ENCODE measurements at regions not wholly inside any gene's neighbourhood (a gene's known extent, or its start where the extent isn't known, plus 50 kb on each side); places are given as distances from the start of the nearest gene placed in this dataset.
A peak's percentile ranks its signal among the peaks of the same experiment; 100 is the strongest.

DNA sequence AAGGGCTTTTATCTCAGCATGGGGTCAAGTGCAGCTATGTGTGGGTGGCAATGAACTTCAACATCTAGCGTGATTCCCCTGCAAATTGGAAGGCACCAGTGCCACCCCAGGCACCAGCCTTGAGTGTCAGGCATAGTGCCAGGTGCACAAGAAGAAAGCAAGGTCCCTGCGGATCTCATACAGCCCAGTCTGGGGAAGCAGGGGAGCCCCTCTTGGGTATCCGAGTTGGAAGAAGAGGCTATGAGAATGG is 269.0 kb downstream of the RPS24 start:
- Histone ChIP-seq H3K27ac (ENCODE audit: low read depth, low read length) (peak overlapping the region; percentile 58), H3K27me3 (ENCODE audit: insufficient read depth, low read length) (peaks cover 4% of the 10 kb centered on the region; the same call in 1 of the 2 replicates), H3K79me2 (ENCODE audit: insufficient read depth, low read length) (no peaks in the 10 kb centered on the region), H3K9me2 (ENCODE audit: insufficient read depth) (no peaks in the 10 kb centered on the region), H4K20me1 (ENCODE audit: insufficient read depth) (no peaks in the 10 kb centered on the region), H3K4me3 (replicated peaks in 1 of 2; ENCODE audit: low read depth in 1 of 2, low read length in 2 of 2) (peak overlapping the region; percentile 56 to 60), H3K4me2 (ENCODE audit: low read length) (peak overlapping the region; percentile 87), H3K9me3 (ENCODE audit: control insufficient read depth in 1 of 2, insufficient read depth in 1 of 2, low read depth in 1 of 2, low read length in 2 of 2) (no peaks in the 10 kb centered on the region; a peak in 1 of 4 replicates), H3K4me1 (ENCODE audit: control insufficient read depth in 1 of 2, insufficient read depth in 2 of 2, low read length in 2 of 2) (peaks cover 14 to 19% of the 10 kb centered on the region in 2 experiments), H3K36me3 (ENCODE audit: control insufficient read depth in 1 of 2, insufficient read depth in 2 of 2, low read length in 2 of 2) (no peaks in the 10 kb centered on the region), H3K9ac (ENCODE audit: low read length) (peak overlapping the region; percentile 58), H2AFZ (ENCODE audit: low read depth, low read length, poor library complexity, severe bottlenecking) (peak overlapping the region; percentile 49)
- ATAC-seq (no peak), DNase-seq (ENCODE audit: low read depth, low spot score) (no peak)
- intact Hi-C loops (cut with micrococcal nuclease): loop anchor here (5.0 kb wide), 1 partner anchor 255 kb away; no protein-coding TSS in a partner anchor
- ChIA-PET CTCF (interaction anchor here (1.1 to 1.2 kb wide), 2 partner anchors 90 to 255 kb away, joined by 3 read pairs; no protein-coding TSS in a partner anchor), RAD21 (ENCODE audit: low non-redundant PET in 1 of 2, low total read pairs in 2 of 2, uncharacterized antibody in 2 of 2, unreplicated experiment in 2 of 2) (interaction anchor here in 1 of 2 experiments (1.4 kb wide), 1 partner anchor 9 kb away, joined by 3 read pairs; no protein-coding TSS in a partner anchor), POLR2A (no interaction called here)
- no peak for TF ChIP-seq ELF1 (IDR thresholded peaks at IDR 0.05; ENCODE audit: borderline replicate concordance, low read depth)
- no peak for TF ChIP-seq FOSL1 (IDR thresholded peaks at IDR 0.05; ENCODE audit: low read depth)
- no peak for TF ChIP-seq SP1 (IDR thresholded peaks at IDR 0.05; ENCODE audit: low read depth)
- TF ChIP-seq JUND (IDR thresholded peaks at IDR 0.05): no peak
- no peak for TF ChIP-seq CEBPB (IDR thresholded peaks at IDR 0.05; ENCODE audit: low read depth)
- TF ChIP-seq, protein P1, sequence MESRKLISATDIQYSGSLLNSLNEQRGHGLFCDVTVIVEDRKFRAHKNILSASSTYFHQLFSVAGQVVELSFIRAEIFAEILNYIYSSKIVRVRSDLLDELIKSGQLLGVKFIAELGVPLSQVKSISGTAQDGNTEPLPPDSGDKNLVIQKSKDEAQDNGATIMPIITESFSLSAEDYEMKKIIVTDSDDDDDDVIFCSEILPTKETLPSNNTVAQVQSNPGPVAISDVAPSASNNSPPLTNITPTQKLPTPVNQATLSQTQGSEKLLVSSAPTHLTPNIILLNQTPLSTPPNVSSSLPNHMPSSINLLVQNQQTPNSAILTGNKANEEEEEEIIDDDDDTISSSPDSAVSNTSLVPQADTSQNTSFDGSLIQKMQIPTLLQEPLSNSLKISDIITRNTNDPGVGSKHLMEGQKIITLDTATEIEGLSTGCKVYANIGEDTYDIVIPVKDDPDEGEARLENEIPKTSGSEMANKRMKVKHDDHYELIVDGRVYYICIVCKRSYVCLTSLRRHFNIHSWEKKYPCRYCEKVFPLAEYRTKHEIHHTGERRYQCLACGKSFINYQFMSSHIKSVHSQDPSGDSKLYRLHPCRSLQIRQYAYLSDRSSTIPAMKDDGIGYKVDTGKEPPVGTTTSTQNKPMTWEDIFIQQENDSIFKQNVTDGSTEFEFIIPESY (IDR thresholded peaks at IDR 0.05; ENCODE audit: extremely low read depth, insufficient replicate concordance, low read length): no peak
- TF ChIP-seq POLR2A (IDR thresholded peaks at IDR 0.05; ENCODE audit: borderline replicate concordance, extremely low read depth, insufficient read depth, insufficient read length): no peak
- TF ChIP-seq RAD21 (IDR thresholded peaks at IDR 0.05; ENCODE audit: low read depth): no peak
- TF ChIP-seq, protein P2, sequence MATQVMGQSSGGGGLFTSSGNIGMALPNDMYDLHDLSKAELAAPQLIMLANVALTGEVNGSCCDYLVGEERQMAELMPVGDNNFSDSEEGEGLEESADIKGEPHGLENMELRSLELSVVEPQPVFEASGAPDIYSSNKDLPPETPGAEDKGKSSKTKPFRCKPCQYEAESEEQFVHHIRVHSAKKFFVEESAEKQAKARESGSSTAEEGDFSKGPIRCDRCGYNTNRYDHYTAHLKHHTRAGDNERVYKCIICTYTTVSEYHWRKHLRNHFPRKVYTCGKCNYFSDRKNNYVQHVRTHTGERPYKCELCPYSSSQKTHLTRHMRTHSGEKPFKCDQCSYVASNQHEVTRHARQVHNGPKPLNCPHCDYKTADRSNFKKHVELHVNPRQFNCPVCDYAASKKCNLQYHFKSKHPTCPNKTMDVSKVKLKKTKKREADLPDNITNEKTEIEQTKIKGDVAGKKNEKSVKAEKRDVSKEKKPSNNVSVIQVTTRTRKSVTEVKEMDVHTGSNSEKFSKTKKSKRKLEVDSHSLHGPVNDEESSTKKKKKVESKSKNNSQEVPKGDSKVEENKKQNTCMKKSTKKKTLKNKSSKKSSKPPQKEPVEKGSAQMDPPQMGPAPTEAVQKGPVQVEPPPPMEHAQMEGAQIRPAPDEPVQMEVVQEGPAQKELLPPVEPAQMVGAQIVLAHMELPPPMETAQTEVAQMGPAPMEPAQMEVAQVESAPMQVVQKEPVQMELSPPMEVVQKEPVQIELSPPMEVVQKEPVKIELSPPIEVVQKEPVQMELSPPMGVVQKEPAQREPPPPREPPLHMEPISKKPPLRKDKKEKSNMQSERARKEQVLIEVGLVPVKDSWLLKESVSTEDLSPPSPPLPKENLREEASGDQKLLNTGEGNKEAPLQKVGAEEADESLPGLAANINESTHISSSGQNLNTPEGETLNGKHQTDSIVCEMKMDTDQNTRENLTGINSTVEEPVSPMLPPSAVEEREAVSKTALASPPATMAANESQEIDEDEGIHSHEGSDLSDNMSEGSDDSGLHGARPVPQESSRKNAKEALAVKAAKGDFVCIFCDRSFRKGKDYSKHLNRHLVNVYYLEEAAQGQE (IDR thresholded peaks at IDR 0.05; ENCODE audit: low read depth): no peak
- TF ChIP-seq EZH2phosphoT487 (IDR thresholded peaks at IDR 0.05; ENCODE audit: borderline replicate concordance): no peak
- TF ChIP-seq, protein P3, sequence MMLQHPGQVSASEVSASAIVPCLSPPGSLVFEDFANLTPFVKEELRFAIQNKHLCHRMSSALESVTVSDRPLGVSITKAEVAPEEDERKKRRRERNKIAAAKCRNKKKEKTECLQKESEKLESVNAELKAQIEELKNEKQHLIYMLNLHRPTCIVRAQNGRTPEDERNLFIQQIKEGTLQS (IDR thresholded peaks at IDR 0.05): no peak
- TF ChIP-seq CBX3 (IDR thresholded peaks at IDR 0.05; ENCODE audit: low read depth): no peak
- no TSS peak for BruUV-seq (replicated peaks)

All from HCT116 (cell line).